ENCODE measurements at regions not wholly inside any gene's neighbourhood (a gene's known extent, or its start where the extent isn't known, plus 50 kb on each side); places are given as distances from the start of the nearest gene placed in this dataset.

DNA sequence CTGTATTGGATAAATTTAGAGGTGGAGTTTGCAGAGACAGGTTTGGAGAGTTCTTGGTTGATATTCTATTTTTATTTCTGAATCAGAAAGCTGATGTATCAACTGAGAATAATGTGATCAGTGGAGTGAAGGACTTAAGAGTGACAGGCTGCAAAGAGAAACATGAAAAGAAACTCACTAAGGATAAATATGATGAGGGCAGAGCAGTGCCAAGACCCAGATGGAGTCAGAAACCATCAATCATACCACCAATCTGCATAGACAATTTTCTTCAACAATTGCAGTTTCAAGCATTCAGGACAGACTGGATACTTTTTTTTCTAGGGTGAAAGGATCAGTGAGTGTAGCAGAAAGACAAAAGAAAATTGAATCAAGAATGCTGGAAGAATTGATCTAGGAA, 226.7 kb upstream of the NAV3 start:
- no peak overlapping the region for H4K5ac ChIP-seq (ENCODE audit: insufficient read length, low read depth, low read length)
- H4K20me1 ChIP-seq (ENCODE audit: control insufficient read depth, insufficient read depth, insufficient read length), result no peaks in the 10 kb centered on the region
- H3K4me2 ChIP-seq (ENCODE audit: insufficient read depth, insufficient read length, low read length), result no peak overlapping the region
- no peak overlapping the region for H2BK5ac ChIP-seq (ENCODE audit: insufficient read length, low read length)
- H3K27me3 ChIP-seq (ENCODE audit: insufficient read depth, low read length), result no peaks in the 10 kb centered on the region
- H2BK20ac ChIP-seq (ENCODE audit: low read depth, low read length, poor library complexity, severe bottlenecking), result no peak overlapping the region
- no peak overlapping the region for H2BK15ac ChIP-seq (ENCODE audit: low read depth, low read length)
- no peak overlapping the region for H3K9ac ChIP-seq (ENCODE audit: extremely low read depth, insufficient read length, low read length)
- H3K27ac Mint-ChIP-seq, result 0 out of 7 replicates have a peak overlapping the region, but pooled peaks of 1 of the 3 experiments have one; percentile 4
- no peak overlapping the region for H2AFZ ChIP-seq (ENCODE audit: low read length)
- no peak overlapping the region for H3K18ac ChIP-seq (ENCODE audit: insufficient read length, low read depth, low read length)
- no peak overlapping the region for H2BK120ac ChIP-seq (ENCODE audit: low read depth, low read length, poor library complexity, severe bottlenecking)
- H4K8ac ChIP-seq (replicated peaks; ENCODE audit: insufficient read length, low read depth, low read length), result no peak overlapping the region
- no peak overlapping the region for H3K27ac ChIP-seq (ENCODE audit: insufficient read length, low read depth, low read length)
- H3K56ac ChIP-seq (ENCODE audit: insufficient read length, low read depth, low read length), result no peak overlapping the region
- H3K23ac ChIP-seq (ENCODE audit: insufficient read length, low read depth, low read length), result no peak overlapping the region
- H3K4me1 ChIP-seq (ENCODE audit: insufficient read depth, low read length), result no peaks in the 10 kb centered on the region
- TF ChIP-seq, protein P1, sequence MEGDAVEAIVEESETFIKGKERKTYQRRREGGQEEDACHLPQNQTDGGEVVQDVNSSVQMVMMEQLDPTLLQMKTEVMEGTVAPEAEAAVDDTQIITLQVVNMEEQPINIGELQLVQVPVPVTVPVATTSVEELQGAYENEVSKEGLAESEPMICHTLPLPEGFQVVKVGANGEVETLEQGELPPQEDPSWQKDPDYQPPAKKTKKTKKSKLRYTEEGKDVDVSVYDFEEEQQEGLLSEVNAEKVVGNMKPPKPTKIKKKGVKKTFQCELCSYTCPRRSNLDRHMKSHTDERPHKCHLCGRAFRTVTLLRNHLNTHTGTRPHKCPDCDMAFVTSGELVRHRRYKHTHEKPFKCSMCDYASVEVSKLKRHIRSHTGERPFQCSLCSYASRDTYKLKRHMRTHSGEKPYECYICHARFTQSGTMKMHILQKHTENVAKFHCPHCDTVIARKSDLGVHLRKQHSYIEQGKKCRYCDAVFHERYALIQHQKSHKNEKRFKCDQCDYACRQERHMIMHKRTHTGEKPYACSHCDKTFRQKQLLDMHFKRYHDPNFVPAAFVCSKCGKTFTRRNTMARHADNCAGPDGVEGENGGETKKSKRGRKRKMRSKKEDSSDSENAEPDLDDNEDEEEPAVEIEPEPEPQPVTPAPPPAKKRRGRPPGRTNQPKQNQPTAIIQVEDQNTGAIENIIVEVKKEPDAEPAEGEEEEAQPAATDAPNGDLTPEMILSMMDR (conservative IDR thresholded peaks at IDR 0.05), result no peak
- no peaks in the 10 kb centered on the region for H3K79me2 ChIP-seq (ENCODE audit: insufficient read depth, low read length)
- H3K23me2 ChIP-seq (ENCODE audit: insufficient read length, low read depth, low read length, poor library complexity, severe bottlenecking), result no peaks in the 10 kb centered on the region
- DNase-seq, result no peak
- no peak overlapping the region for H3K4ac ChIP-seq (ENCODE audit: low read depth, low read length)
- H3K79me1 ChIP-seq (ENCODE audit: insufficient read depth, low read depth, low read length, poor library complexity, severe bottlenecking), result no peaks in the 10 kb centered on the region
- H3K9me3 ChIP-seq (ENCODE audit: control insufficient read depth, low read depth, low read length), result no peaks in the 10 kb centered on the region
- peaks cover 3 to 6% of the 10 kb centered on the region in 2 experiments; a peak in 2 of 4 replicates for H3K4me1 Mint-ChIP-seq
- H2BK12ac ChIP-seq (ENCODE audit: insufficient read length, low read depth, low read length), result no peak overlapping the region
- no peaks in the 10 kb centered on the region for H3K27me3 Mint-ChIP-seq (ENCODE audit: low read depth)
- no peaks in the 10 kb centered on the region for H3K9me3 Mint-ChIP-seq
- no peak overlapping the region for H3T11ph ChIP-seq (ENCODE audit: low read length)
- no peak overlapping the region for H4K91ac ChIP-seq (ENCODE audit: insufficient read length, low read depth, low read length)
- no peak overlapping the region for H3K4me3 Mint-ChIP-seq
- H3K36me3 Mint-ChIP-seq (ENCODE audit: insufficient read depth in 1 of 3, low read depth in 3 of 3), result no peaks in the 10 kb centered on the region
- no peak overlapping the region for H3K14ac ChIP-seq (ENCODE audit: insufficient read depth, low read length)
- no peak overlapping the region for H2AK5ac ChIP-seq (ENCODE audit: insufficient read length, low read length)
